Myocyte (in vitro differentiated cells): ENCODE measurements at regions not wholly inside any gene's neighbourhood (a gene's known extent, or its start where the extent isn't known, plus 50 kb on each side); places are given as distances from the start of the nearest gene placed in this dataset.
A peak's percentile ranks its signal among the peaks of the same experiment; 100 is the strongest.
"Not testable (repeated sequence)": the region's sequence is repeated elsewhere in the genome, so short reads cannot be mapped to it uniquely, and the experiment has no call there.

Source experiments
- DNase-seq: peaks from one replicate; pipeline ENCODE4 v3.0.0-alpha.2; 2012; ENCODE audit warnings: low read depth

- DNase-seq, result no peak
Observed at GRCh38 chr2:107102176-107102575, 216.2 kb upstream of the ST6GAL2 start.

- DNase-seq, result peak; percentile 26
Observed at GRCh38 chr2:107107351-107107750, 221.4 kb upstream of the ST6GAL2 start.

- no peak for DNase-seq
Observed at GRCh38 chr2:107108556-107108955, 222.6 kb upstream of the ST6GAL2 start.

GRCh38 chr2:107111623-107112022 lies 225.7 kb upstream of the ST6GAL2 start:
- no peak for DNase-seq

GRCh38 chr2:107112561-107112960 lies 226.6 kb upstream of the ST6GAL2 start:
- DNase-seq, result no peak

- no peak for DNase-seq
Observed at GRCh38 chr2:107128381-107128780, 242.4 kb upstream of the ST6GAL2 start.

- DNase-seq, result no peak
Observed at GRCh38 chr2:107132070-107132469, 246.1 kb upstream of the ST6GAL2 start.

GRCh38 chr2:107132746-107133145 lies 246.8 kb upstream of the ST6GAL2 start:
- DNase-seq, result no peak

- no peak for DNase-seq
Observed at GRCh38 chr2:107133412-107133811, 247.4 kb upstream of the ST6GAL2 start.

GRCh38 chr2:107136733-107137132 lies 250.8 kb upstream of the ST6GAL2 start:
- no peak for DNase-seq

- peak; percentile 43 for DNase-seq
Observed at GRCh38 chr2:107137706-107138105, 251.7 kb upstream of the ST6GAL2 start.

- no peak for DNase-seq
Observed at GRCh38 chr2:107146181-107146580, 260.2 kb upstream of the ST6GAL2 start.

- DNase-seq, result not testable (repeated sequence)
Observed at GRCh38 chr2:107146645-107147044, 260.7 kb upstream of the ST6GAL2 start.

GRCh38 chr2:107148055-107148454 lies 262.1 kb upstream of the ST6GAL2 start:
- DNase-seq, result no peak

- DNase-seq, result no peak
Observed at GRCh38 chr2:107148496-107148895, 262.5 kb upstream of the ST6GAL2 start.

- no peak for DNase-seq
Observed at GRCh38 chr2:107160640-107161239, 274.8 kb upstream of the ST6GAL2 start.

GRCh38 chr2:107168141-107168540 lies 282.2 kb upstream of the ST6GAL2 start:
- no peak for DNase-seq

- peak; percentile 4 for DNase-seq
Observed at GRCh38 chr2:107174171-107174570, 288.2 kb upstream of the ST6GAL2 start.

GRCh38 chr2:107182981-107183380 lies 297.0 kb upstream of the ST6GAL2 start:
- no peak for DNase-seq

- DNase-seq, result no peak
Observed at GRCh38 chr2:107187870-107188269, 301.9 kb upstream of the ST6GAL2 start.

- no peak for DNase-seq
Observed at GRCh38 chr2:107195631-107196030, 309.7 kb upstream of the ST6GAL2 start.

GRCh38 chr2:107197594-107198294 lies 311.8 kb upstream of the ST6GAL2 start:
- peak; percentile 2 for DNase-seq

- no peak for DNase-seq
Observed at GRCh38 chr2:107202962-107203591, 317.1 kb upstream of the ST6GAL2 start.
